ENCODE measurements at regions not wholly inside any gene's neighbourhood (a gene's known extent, or its start where the extent isn't known, plus 50 kb on each side); places are given as distances from the start of the nearest gene placed in this dataset.
A peak's percentile ranks its signal among the peaks of the same experiment; 100 is the strongest.
"Not testable (repeated sequence)": the region's sequence is repeated elsewhere in the genome, so short reads cannot be mapped to it uniquely, and the experiment has no call there.

- TF ChIP-seq, protein P1, sequence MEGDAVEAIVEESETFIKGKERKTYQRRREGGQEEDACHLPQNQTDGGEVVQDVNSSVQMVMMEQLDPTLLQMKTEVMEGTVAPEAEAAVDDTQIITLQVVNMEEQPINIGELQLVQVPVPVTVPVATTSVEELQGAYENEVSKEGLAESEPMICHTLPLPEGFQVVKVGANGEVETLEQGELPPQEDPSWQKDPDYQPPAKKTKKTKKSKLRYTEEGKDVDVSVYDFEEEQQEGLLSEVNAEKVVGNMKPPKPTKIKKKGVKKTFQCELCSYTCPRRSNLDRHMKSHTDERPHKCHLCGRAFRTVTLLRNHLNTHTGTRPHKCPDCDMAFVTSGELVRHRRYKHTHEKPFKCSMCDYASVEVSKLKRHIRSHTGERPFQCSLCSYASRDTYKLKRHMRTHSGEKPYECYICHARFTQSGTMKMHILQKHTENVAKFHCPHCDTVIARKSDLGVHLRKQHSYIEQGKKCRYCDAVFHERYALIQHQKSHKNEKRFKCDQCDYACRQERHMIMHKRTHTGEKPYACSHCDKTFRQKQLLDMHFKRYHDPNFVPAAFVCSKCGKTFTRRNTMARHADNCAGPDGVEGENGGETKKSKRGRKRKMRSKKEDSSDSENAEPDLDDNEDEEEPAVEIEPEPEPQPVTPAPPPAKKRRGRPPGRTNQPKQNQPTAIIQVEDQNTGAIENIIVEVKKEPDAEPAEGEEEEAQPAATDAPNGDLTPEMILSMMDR (IDR thresholded peaks at IDR 0.05; ENCODE audit: extremely low read depth in 1 of 2, insufficient read depth in 1 of 2, low read depth in 1 of 2, low read length in 2 of 2) = no peak
- TF ChIP-seq MYC (IDR thresholded peaks at IDR 0.05; ENCODE audit: low read depth, low read length) (no peak), POLR2A (IDR thresholded peaks at IDR 0.05; ENCODE audit: low read depth, low read length) (no peak), MAX (IDR thresholded peaks at IDR 0.05; ENCODE audit: insufficient read depth, insufficient read length) (no peak), FOS (IDR thresholded peaks at IDR 0.05; ENCODE audit: borderline replicate concordance, insufficient read depth, low read length) (no peak), POLR2AphosphoS5 (IDR thresholded peaks at IDR 0.05; ENCODE audit: insufficient read depth, low read depth, low read length) (no peak)
- Histone ChIP-seq H3K9me1 (replicated peaks; ENCODE audit: control insufficient read depth, extremely low read depth, insufficient read depth, low read length) (no peaks in the 10 kb centered on the region), H3K79me2 (ENCODE audit: control insufficient read depth, insufficient read depth, low read length) (no peaks in the 10 kb centered on the region), H2AFZ (ENCODE audit: low read depth, low read length) (peak overlapping the region; percentile 27), H3K9me3 (replicated peaks; ENCODE audit: control insufficient read depth, insufficient read depth, low read length) (no peaks in the 10 kb centered on the region), H3K9ac (replicated peaks; ENCODE audit: extremely low read depth, insufficient read depth, low read length) (no peak overlapping the region), H3K36me3 (ENCODE audit: control insufficient read depth in 2 of 2, extremely low read depth in 1 of 2, insufficient read depth in 2 of 2, low read length in 2 of 2) (no peaks in the 10 kb centered on the region), H3K27ac (ENCODE audit: insufficient read depth, low read depth, low read length) (no peak overlapping the region), H3K27me3 (ENCODE audit: control insufficient read depth in 2 of 2, insufficient read depth in 2 of 2, low read length in 2 of 2) (no peaks in the 10 kb centered on the region), H4K20me1 (replicated peaks; ENCODE audit: control insufficient read depth, extremely low read depth, insufficient read depth, low read length) (no peaks in the 10 kb centered on the region), H3K4me1 (ENCODE audit: control insufficient read depth, extremely low read depth, insufficient read depth, low read length) (peaks cover 11% of the 10 kb centered on the region), H3K4me3 (replicated peaks in 1 of 3; ENCODE audit: insufficient read depth in 1 of 3, low read depth in 1 of 3, low read length in 3 of 3) (no peak overlapping the region), H3K4me2 (ENCODE audit: insufficient read depth, low read length) (no peak overlapping the region)
- intact Hi-C loops (cut with micrococcal nuclease) = no loop called here
- dilution Hi-C loops (cut with MboI; ENCODE audit: extremely low pct_ligation_motif_present, low sequenced_read_pairs) = no loop called here
- CTCF ChIA-PET = interaction anchor here (1.0 kb wide), 1 partner anchor 21 kb away, joined by 3 read pairs; no protein-coding TSS in a partner anchor
- DNase-seq (ENCODE audit: low read depth, low spot score) (no peak), FAIRE-seq (no peak)
- POLR2A ChIA-PET = no interaction called here
- no TSS peak for BruUV-seq (replicated peaks)
These were observed 172.9 kb downstream of the MBL2 start for GRCh38 chr10:52599551-52600200.

DNA sequence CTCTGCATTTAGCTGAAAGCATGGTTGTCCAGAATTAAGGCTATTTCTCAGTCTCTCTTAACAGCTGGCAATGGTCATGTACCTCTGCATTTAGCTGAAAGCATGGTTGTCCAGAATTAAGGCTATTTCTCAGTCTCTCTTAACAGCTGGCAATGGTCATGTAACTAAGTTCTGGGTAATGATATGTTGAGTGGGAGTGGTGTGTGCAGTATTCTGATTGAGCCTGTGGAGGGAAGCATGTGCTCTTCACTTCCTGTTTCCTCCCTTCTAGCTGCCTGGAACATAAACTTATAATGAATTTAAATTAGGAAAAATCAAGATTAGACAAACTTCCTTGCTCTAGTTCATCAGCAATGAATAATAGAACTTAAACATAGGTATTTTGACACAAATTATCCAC is 168.5 kb downstream of the MBL2 start:
- H3K4me1 ChIP-seq (ENCODE audit: control insufficient read depth, extremely low read depth, insufficient read depth, low read length); H3K9ac ChIP-seq (replicated peaks; ENCODE audit: extremely low read depth, insufficient read depth, low read length); H4K20me1 ChIP-seq (replicated peaks; ENCODE audit: control insufficient read depth, extremely low read depth, insufficient read depth, low read length); H3K4me3 ChIP-seq (replicated peaks in 1 of 3; ENCODE audit: insufficient read depth in 1 of 3, low read depth in 1 of 3, low read length in 3 of 3); POLR2A ChIA-PET; H3K9me3 ChIP-seq (replicated peaks; ENCODE audit: control insufficient read depth, insufficient read depth, low read length); H3K36me3 ChIP-seq (ENCODE audit: control insufficient read depth in 2 of 2, extremely low read depth in 1 of 2, insufficient read depth in 2 of 2, low read length in 2 of 2); dilution Hi-C loops (cut with MboI; ENCODE audit: extremely low pct_ligation_motif_present, low sequenced_read_pairs); FAIRE-seq; H3K4me2 ChIP-seq (ENCODE audit: insufficient read depth, low read length); H3K27me3 ChIP-seq (ENCODE audit: control insufficient read depth in 2 of 2, insufficient read depth in 2 of 2, low read length in 2 of 2); H3K27ac ChIP-seq (ENCODE audit: insufficient read depth, low read depth, low read length); H3K79me2 ChIP-seq (ENCODE audit: control insufficient read depth, insufficient read depth, low read length); H3K9me1 ChIP-seq (replicated peaks; ENCODE audit: control insufficient read depth, extremely low read depth, insufficient read depth, low read length); BruUV-seq (replicated peaks); DNase-seq (ENCODE audit: low read depth, low spot score); intact Hi-C loops (cut with micrococcal nuclease): not testable (repeated sequence)
- peak overlapping the region; percentile 51 for H2AFZ ChIP-seq (ENCODE audit: low read depth, low read length)
- CTCF ChIA-PET = interaction anchor here (1.1 to 1.2 kb wide), 2 partner anchors 40 to 296 kb away, joined by 3 to 5 read pairs; no protein-coding TSS in a partner anchor
